ENCODE measurements at regions not wholly inside any gene's neighbourhood (a gene's known extent, or its start where the extent isn't known, plus 50 kb on each side); places are given as distances from the start of the nearest gene placed in this dataset.

DNA sequence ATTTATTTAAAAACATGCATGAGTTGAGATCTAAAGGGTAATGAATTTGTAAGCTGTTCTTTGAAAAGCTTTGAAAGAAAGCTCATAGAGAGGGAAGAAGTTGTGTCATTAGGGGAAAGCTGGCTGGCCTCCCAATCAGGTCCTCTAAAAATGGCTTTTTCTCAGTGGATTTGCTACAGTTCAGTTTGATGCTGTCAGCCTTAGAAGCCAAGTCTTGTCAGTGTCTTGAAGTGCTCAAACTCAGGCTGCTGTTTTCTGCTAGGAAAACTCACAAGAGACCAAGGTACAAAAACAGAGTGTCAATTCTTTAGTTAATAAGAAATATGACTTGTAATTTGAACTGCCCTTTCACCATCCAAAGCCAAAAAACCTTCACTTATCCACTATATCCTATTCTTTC is 243.8 kb downstream of the OTOL1 start:
- no peak for DNase-seq (ENCODE audit: low spot score in 2 of 2)
- Mint-ChIP-seq H3K27ac (ENCODE audit: low read depth) (no peak overlapping the region), H3K9me3 (peaks cover 17% of the 10 kb centered on the region), H3K4me1 (no peaks in the 10 kb centered on the region), H3K27me3 (no peaks in the 10 kb centered on the region), H3K4me3 (no peak overlapping the region), H3K36me3 (ENCODE audit: insufficient read depth) (no peaks in the 10 kb centered on the region)
- no peak for ATAC-seq (replicated peaks; ENCODE audit: extremely low read depth, poor library complexity, severe bottlenecking)

DNA sequence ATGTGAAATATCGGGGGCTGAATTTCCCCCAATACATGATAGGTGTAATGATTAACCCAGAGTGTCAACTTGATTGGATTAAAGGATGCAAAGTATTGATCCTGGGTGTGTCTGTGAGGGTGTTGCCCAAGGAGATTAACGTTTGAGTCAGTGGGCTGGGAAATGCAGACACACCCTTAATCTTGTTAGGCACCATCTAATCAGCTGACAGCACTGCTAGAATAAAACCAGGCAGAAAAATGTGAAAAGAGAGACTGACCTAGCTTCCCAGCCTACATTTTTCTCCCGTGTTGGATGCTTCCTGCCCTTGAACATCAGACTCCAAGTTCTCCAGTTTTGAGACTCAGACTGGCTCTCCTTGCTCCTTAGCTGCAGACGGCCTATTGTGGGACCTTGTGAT is 247.8 kb downstream of the OTOL1 start:
- no peak for ATAC-seq (replicated peaks; ENCODE audit: extremely low read depth, poor library complexity, severe bottlenecking)
- H3K4me1 Mint-ChIP-seq, result no peaks in the 10 kb centered on the region
- peaks cover 17% of the 10 kb centered on the region for H3K9me3 Mint-ChIP-seq
- no peak overlapping the region for H3K4me3 Mint-ChIP-seq
- H3K27ac Mint-ChIP-seq (ENCODE audit: low read depth), result no peak overlapping the region
- no peaks in the 10 kb centered on the region for H3K27me3 Mint-ChIP-seq
- H3K36me3 Mint-ChIP-seq (ENCODE audit: insufficient read depth), result no peaks in the 10 kb centered on the region
- no peak for DNase-seq (ENCODE audit: low spot score in 2 of 2)

DNA sequence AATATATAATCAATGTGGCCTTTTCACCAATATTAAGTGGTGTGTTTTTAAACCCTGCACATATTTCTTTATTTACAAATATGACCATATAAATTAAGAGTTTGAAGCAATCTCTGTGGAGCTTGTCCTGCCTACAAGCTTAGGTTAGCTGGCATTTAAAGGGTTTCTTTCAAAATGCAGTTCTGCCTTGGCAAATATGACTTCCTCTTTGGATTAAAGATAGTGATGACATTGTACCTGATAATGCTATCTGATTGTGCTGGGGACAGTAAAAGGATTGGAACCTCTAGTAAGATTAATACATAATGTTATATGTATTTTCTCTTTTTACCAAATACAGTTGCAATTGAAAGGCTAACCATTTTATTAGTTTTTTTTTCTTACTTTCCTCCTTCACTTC is 249.1 kb downstream of the OTOL1 start:
- H3K27me3 Mint-ChIP-seq, result no peaks in the 10 kb centered on the region
- no peaks in the 10 kb centered on the region for H3K36me3 Mint-ChIP-seq (ENCODE audit: insufficient read depth)
- no peaks in the 10 kb centered on the region for H3K4me1 Mint-ChIP-seq
- no peak overlapping the region for H3K27ac Mint-ChIP-seq (ENCODE audit: low read depth)
- no peak overlapping the region for H3K4me3 Mint-ChIP-seq
- H3K9me3 Mint-ChIP-seq, result peaks cover 17% of the 10 kb centered on the region
- DNase-seq (ENCODE audit: low spot score in 2 of 2), result no peak
- no peak for ATAC-seq (replicated peaks; ENCODE audit: extremely low read depth, poor library complexity, severe bottlenecking)

DNA sequence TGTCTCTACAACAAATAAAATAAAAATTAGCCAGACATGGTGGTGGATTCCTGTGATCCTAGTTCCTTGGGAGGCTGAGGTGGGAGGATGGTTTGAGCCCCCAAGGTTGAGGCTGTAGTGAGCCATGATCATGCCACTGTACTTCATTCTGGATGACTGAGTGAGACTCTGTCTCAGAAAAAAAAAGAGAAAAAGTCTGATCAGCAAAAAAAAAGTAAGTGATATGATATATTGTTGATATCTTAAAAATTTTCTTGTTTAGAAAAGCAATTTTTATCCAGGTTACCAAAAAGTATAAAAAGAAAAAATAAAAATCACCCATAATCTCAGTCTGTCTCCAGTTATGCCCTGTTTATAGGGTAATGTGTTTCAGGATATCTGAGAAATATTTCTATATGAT is 251.4 kb downstream of the OTOL1 start:
- ATAC-seq (replicated peaks; ENCODE audit: extremely low read depth, poor library complexity, severe bottlenecking) (no peak), DNase-seq (ENCODE audit: low spot score in 2 of 2) (no peak)
- H3K27me3 Mint-ChIP-seq, result no peaks in the 10 kb centered on the region
- no peaks in the 10 kb centered on the region for H3K4me1 Mint-ChIP-seq
- H3K36me3 Mint-ChIP-seq (ENCODE audit: insufficient read depth), result no peaks in the 10 kb centered on the region
- H3K9me3 Mint-ChIP-seq, result peaks cover 6% of the 10 kb centered on the region
- no peak overlapping the region for H3K4me3 Mint-ChIP-seq
- no peak overlapping the region for H3K27ac Mint-ChIP-seq (ENCODE audit: low read depth)

DNA sequence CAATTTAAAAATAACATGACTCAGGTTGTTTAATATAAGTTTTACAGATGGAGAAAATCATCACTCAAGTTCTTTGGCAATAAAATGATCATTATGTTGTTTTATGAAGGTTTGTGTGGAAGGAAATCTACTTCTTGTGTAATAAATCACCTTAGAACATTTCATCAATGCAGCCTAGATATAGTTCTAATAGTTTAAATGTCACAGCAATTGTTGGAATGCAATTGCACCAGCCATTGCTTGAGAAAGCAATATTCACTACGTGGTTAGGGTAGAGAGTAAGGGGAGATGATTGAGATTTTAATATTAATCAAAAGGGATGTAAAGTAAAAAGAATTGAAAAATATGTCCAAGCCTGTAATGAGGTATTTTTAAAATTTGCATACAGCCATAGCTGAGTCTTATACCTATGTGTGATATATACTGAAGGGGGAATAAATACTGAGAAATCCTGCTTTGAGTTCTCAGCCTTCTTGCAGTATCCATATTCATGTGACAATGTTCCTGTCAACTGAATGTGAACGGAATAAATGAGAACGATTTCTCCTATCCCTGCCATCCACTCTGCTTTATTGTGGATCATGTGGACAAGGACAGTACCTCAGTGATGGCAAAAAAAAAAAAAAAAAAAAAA is 257.9 kb downstream of the OTOL1 start:
- H3K27ac Mint-ChIP-seq (ENCODE audit: low read depth), result no peak overlapping the region
- no peak for ATAC-seq (replicated peaks; ENCODE audit: extremely low read depth, poor library complexity, severe bottlenecking)
- H3K4me1 Mint-ChIP-seq, result no peaks in the 10 kb centered on the region
- H3K4me3 Mint-ChIP-seq, result no peak overlapping the region
- no peaks in the 10 kb centered on the region for H3K36me3 Mint-ChIP-seq (ENCODE audit: insufficient read depth)
- no peak for DNase-seq (ENCODE audit: low spot score in 2 of 2)
- peaks cover 6% of the 10 kb centered on the region for H3K9me3 Mint-ChIP-seq
- no peaks in the 10 kb centered on the region for H3K27me3 Mint-ChIP-seq

DNA sequence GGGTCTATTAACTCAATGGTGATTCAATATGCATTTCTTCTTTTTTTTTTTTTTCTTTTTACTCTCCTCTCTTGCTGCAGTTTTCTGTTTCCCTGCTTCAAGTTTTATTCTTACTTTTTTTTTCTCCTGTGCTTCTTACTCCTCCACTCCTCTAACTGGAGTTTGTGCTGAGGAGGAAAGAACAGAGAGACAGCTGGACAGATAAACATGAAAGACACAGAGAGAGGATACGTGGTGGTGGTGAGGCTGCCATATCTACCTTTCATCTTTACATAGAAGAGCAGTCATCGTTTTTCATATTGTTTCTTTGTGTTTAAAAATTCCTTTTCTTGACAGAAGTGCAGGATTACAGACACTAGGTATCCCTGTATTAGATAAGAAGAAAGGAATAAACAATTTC is 262.8 kb downstream of the OTOL1 start:
- no peaks in the 10 kb centered on the region for H3K27me3 Mint-ChIP-seq
- no peak for DNase-seq (ENCODE audit: low spot score in 2 of 2)
- ATAC-seq (replicated peaks; ENCODE audit: extremely low read depth, poor library complexity, severe bottlenecking), result no peak
- H3K27ac Mint-ChIP-seq (ENCODE audit: low read depth), result no peak overlapping the region
- no peak overlapping the region for H3K4me3 Mint-ChIP-seq
- no peaks in the 10 kb centered on the region for H3K4me1 Mint-ChIP-seq
- H3K36me3 Mint-ChIP-seq (ENCODE audit: insufficient read depth), result no peaks in the 10 kb centered on the region
- H3K9me3 Mint-ChIP-seq, result peaks cover 6% of the 10 kb centered on the region

DNA sequence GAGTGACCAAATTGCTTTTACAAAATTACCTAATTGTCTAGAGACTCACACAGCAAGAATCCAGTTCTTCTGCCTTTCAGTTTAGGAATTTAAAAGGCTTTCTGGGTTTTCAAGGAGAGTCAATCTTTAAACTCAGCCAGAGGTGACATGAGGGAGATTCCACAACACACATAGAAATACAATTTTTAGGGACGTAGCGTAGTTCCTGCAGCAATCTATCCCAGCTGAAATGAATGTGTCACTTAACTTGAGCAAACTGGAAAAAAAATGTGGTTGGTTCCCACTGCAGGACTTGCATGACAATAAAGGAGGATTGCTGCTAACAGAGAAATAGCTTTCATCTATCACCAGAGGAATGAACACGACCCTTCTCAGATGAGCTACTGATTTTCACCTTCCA is 269.7 kb downstream of the OTOL1 start:
- no peak overlapping the region for H3K4me3 Mint-ChIP-seq

DNA sequence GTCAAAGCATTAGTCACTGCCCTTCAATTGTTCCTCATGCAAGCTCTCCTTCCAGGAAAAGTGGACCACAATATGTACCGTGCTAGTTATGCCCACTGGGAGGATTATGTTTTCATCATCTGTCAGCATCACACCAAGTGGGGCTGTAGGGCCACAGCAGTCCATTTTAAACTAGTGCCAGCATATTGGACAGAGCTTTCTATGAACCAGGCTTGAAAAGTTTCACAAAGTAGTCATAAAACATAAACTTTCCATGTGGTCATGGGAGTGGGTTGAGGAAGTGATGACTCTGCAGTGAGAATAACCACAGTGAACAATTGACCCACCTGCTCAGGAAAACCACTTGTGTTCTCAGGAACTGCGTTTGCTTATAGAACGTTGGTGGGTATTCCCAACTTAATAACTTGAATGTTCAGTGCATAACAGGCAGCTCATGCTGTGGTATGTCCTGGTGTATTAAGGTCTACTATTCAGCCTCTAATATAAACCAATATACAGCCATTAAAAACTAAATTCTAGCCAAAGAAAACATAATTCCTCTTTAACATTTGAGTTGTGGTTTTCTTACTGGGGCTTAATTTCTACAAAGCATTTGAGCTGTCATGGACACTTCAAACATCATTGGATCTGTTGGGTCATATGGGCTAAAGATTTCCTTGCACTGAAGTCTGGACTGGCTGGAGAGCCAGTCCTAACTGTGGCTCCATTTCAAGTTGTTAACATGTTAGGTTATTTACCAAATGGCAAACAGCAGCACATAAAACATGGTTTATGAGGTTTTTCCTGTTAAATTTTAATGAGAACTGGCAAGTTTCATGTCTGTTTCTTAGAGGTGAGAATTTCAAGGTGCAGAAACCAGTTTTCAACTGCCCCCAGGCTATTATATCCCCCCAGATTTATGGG is 274.1 kb downstream of the OTOL1 start:
- Mint-ChIP-seq H3K9me3 (peaks cover 5% of the 10 kb centered on the region), H3K36me3 (ENCODE audit: insufficient read depth) (no peaks in the 10 kb centered on the region), H3K27ac (ENCODE audit: low read depth) (no peak overlapping the region), H3K4me1 (no peaks in the 10 kb centered on the region), H3K27me3 (no peaks in the 10 kb centered on the region), H3K4me3 (no peak overlapping the region)
- DNase-seq (ENCODE audit: low spot score in 2 of 2), result no peak
- no peak for ATAC-seq (replicated peaks; ENCODE audit: extremely low read depth, poor library complexity, severe bottlenecking)

More for the DNA sequence above, 269.7 kb downstream of the OTOL1 start:
- H3K27me3 Mint-ChIP-seq, result no peaks in the 10 kb centered on the region
- no peak for ATAC-seq (replicated peaks; ENCODE audit: extremely low read depth, poor library complexity, severe bottlenecking)
- H3K27ac Mint-ChIP-seq (ENCODE audit: low read depth), result no peak overlapping the region
- no peaks in the 10 kb centered on the region for H3K4me1 Mint-ChIP-seq
- no peak for DNase-seq (ENCODE audit: low spot score in 2 of 2)
- H3K36me3 Mint-ChIP-seq (ENCODE audit: insufficient read depth), result no peaks in the 10 kb centered on the region
- H3K9me3 Mint-ChIP-seq, result no peaks in the 10 kb centered on the region

DNA sequence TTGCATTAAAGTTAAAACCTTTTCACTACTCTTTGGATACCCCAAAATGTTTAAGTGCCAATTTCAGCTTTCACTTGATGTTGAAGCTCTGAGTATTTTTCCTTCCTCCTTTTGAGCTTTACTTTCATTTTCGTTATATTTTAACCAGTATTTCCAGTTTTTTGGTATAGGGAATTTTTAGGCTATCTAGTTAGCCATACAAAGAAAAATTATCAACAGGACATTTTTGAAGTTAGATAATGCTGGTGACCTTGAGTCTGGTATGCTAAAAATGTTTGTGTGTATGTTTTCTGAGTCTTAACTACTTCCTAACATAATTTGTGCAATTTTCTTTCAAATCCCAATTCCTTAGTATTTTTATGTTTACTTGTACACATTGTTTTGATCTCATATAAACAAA is 284.8 kb downstream of the OTOL1 start:
- H3K4me3 Mint-ChIP-seq, result no peak overlapping the region
- H3K4me1 Mint-ChIP-seq, result no peaks in the 10 kb centered on the region
- H3K9me3 Mint-ChIP-seq, result peaks cover 7% of the 10 kb centered on the region
- no peaks in the 10 kb centered on the region for H3K27me3 Mint-ChIP-seq
- no peaks in the 10 kb centered on the region for H3K36me3 Mint-ChIP-seq (ENCODE audit: insufficient read depth)
- ATAC-seq (replicated peaks; ENCODE audit: extremely low read depth, poor library complexity, severe bottlenecking), result no peak
- no peak for DNase-seq (ENCODE audit: low spot score in 2 of 2)
- H3K27ac Mint-ChIP-seq (ENCODE audit: low read depth), result no peak overlapping the region

DNA sequence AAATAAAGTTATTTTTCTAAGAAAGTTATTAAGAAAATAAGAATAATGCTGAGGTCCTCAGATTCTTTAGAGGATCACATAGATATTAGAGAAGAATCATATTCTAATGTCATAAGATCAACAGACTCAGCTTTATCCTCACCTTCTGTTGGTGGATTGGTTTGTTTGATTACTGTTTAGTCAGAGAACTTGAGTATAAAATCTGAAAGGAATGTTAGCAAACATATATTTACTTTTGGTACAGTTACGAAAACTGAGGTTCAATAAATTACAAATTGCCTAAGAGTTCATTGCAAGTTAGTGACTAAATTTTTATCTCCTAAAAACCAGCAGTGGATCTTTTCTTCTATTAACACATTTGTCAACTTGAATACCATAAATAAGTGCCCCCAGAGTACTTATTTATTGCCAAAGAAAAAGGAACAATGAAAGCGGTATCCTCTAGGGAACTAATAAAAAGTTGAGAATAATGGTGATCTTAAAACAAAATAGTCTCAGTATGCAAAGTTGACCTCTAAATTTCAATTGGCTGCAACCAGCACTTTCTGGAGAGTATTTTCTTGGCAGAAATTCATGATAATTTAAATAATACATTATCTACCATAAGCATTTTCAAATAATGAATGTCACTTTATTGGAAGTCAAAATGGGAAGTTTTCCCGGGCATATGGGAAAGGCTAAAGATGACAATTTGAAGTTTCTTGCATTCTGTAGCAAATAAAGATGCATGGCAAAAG is 296.8 kb downstream of the OTOL1 start:
- Mint-ChIP-seq H3K36me3 (ENCODE audit: insufficient read depth) (no peaks in the 10 kb centered on the region), H3K4me3 (no peak overlapping the region), H3K27ac (ENCODE audit: low read depth) (no peak overlapping the region), H3K4me1 (no peaks in the 10 kb centered on the region), H3K9me3 (peaks cover 9% of the 10 kb centered on the region), H3K27me3 (no peaks in the 10 kb centered on the region)
- DNase-seq (ENCODE audit: low spot score in 2 of 2) (no peak), ATAC-seq (replicated peaks; ENCODE audit: extremely low read depth, poor library complexity, severe bottlenecking) (no peak)

DNA sequence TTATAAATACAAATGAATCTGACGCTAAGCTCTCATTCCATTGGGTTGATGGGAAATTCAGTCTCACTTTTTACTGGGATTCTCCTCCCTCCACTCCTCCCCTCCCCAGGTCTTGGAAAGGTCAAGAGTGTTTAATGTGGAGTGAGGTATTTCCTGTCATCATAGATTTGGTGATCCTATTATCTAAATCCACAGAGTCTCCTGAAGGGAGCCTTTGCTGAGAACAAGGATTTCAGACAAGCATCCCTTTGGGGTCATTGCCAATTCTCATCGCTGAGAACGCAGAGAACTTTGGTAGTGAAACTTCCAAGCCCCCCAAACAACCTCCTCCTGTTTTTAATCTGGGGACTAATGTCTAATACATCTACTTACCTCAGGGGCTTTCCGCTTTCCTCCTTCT is 297.9 kb downstream of the OTOL1 start:
- no peaks in the 10 kb centered on the region for H3K4me1 Mint-ChIP-seq
- no peak overlapping the region for H3K4me3 Mint-ChIP-seq
- no peaks in the 10 kb centered on the region for H3K36me3 Mint-ChIP-seq (ENCODE audit: insufficient read depth)
- no peak for ATAC-seq (replicated peaks; ENCODE audit: extremely low read depth, poor library complexity, severe bottlenecking)
- H3K27me3 Mint-ChIP-seq, result no peaks in the 10 kb centered on the region
- peaks cover 9% of the 10 kb centered on the region for H3K9me3 Mint-ChIP-seq
- H3K27ac Mint-ChIP-seq (ENCODE audit: low read depth), result no peak overlapping the region
- DNase-seq (ENCODE audit: low spot score in 2 of 2), result no peak

DNA sequence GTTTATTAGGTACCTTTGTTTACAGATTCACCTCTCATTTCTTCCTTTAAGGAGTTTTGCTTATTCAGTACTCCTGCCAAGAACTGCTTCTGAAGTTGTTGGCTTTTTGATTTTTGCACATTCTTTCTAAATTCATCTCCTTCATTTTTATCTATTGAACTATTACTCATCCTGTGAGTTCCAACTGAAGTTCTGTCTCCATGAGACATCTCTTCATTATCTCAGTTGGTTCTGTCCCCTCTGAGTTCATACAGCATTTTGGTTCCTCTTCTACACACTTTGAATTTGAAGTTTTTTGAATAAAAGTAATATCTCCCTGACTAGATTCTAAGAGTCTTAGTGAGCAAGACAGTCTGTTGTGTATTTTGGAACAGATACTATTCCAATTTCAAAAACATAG is 299.7 kb downstream of the OTOL1 start:
- Mint-ChIP-seq H3K4me1 (no peaks in the 10 kb centered on the region), H3K9me3 (peaks cover 15% of the 10 kb centered on the region), H3K27me3 (no peaks in the 10 kb centered on the region), H3K4me3 (no peak overlapping the region), H3K36me3 (ENCODE audit: insufficient read depth) (no peaks in the 10 kb centered on the region), H3K27ac (ENCODE audit: low read depth) (no peak overlapping the region)
- ATAC-seq (replicated peaks; ENCODE audit: extremely low read depth, poor library complexity, severe bottlenecking) (no peak), DNase-seq (ENCODE audit: low spot score in 2 of 2) (no peak)

DNA sequence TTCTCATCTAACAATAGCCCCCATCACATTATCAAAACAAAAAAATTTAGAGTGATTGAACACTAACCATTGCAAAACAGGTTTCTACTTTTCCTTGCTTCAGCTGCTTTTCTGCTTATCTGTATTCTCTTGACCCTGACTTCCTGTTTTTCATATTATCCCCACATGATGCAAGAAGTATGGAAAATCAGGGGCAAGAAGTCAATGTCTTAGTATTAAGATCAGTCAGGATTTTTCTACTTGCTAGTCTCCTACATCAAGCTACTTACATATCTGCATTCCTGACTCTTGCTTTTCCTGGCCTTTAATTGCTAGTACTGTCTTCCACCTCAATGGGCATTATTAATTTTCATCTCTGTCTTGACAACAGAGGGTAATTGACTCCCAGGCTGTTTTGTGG is 300.2 kb downstream of the OTOL1 start:
- no peak for DNase-seq (ENCODE audit: low spot score in 2 of 2)
- Mint-ChIP-seq H3K4me1 (no peaks in the 10 kb centered on the region), H3K27ac (ENCODE audit: low read depth) (no peak overlapping the region), H3K9me3 (peaks cover 20% of the 10 kb centered on the region), H3K4me3 (no peak overlapping the region), H3K36me3 (ENCODE audit: insufficient read depth) (no peaks in the 10 kb centered on the region), H3K27me3 (no peaks in the 10 kb centered on the region)
- ATAC-seq (replicated peaks; ENCODE audit: extremely low read depth, poor library complexity, severe bottlenecking), result no peak
